HG03045 (cell line): ENCODE measurements at regions not wholly inside any gene's neighbourhood (a gene's known extent, or its start where the extent isn't known, plus 50 kb on each side); places are given as distances from the start of the nearest gene placed in this dataset.
"Not testable (repeated sequence)": the region's sequence is repeated elsewhere in the genome, so short reads cannot be mapped to it uniquely, and the experiment has no call there.

ENCODE experiments used
- ATAC-seq: cut with Tn5 transposase; IDR thresholded peaks from one replicate; pipeline ENCODE4 v1.9.1; 2021; ENCODE audit warnings: mild to moderate bottlenecking, moderate library complexity; ENCODE audit not compliant: unreplicated experiment

DNA sequence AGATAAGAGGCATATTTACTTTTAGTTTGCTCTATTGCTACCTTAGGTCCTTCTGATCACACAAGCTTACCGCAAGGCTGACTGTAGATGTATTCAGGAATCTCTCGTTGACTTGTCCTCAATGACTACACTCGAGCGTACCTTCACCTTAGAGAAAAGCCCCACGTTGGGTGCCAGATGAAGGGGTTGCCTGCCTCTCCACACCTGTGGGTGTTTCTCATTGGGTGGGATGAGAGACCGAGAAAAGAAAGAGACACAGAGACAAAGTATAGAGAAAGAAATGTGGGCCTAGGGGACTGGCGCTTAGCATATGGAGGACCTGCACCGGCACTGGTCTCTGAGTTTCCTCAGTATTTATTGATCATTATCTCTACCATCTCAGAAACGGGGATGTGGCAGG is 51.8 kb downstream of the ASCL4 start:
- ATAC-seq: no peak

GRCh38 chr12:107829271-107829670 is 54.8 kb downstream of the ASCL4 start:
- ATAC-seq: no peak

DNA sequence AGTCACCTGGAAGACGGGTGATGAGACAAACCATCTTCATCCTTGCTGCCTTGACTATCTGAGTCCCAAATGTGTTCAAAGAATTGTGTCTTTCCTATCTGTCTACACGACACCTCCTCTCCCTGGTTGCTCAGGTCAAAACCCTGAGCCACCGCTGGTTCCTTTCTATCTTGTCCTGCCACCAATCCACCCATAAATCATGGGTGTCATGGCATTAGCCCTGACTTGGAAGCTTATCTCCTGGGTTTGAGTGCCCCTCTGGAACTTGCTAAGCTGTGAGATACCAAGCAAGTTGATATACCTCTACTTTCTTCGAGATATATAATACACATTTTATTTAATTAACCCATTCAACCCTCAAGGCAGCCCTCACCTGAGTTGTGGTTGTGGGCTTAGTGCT is 57.9 kb downstream of the ASCL4 start:
- ATAC-seq: no peak

DNA sequence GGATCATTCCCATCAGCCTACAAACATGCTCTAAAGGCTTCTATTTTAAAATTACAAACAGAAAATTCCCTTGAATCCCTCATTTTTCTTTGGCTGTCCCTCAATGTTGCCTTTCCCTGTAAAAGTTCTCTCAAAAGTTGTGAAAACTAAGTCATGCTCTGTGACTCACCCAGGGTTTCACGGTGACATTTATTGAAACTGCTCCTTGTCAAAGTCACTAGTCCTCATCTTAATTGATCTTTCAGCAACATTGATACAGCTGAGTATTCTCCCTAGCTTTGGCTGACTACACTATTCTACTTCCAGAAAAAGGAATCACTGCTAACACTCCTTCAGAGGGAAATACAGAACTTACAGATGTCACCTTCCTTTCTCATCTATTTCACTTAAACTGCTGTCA is 65.7 kb downstream of the ASCL4 start:
- no peak for ATAC-seq

DNA sequence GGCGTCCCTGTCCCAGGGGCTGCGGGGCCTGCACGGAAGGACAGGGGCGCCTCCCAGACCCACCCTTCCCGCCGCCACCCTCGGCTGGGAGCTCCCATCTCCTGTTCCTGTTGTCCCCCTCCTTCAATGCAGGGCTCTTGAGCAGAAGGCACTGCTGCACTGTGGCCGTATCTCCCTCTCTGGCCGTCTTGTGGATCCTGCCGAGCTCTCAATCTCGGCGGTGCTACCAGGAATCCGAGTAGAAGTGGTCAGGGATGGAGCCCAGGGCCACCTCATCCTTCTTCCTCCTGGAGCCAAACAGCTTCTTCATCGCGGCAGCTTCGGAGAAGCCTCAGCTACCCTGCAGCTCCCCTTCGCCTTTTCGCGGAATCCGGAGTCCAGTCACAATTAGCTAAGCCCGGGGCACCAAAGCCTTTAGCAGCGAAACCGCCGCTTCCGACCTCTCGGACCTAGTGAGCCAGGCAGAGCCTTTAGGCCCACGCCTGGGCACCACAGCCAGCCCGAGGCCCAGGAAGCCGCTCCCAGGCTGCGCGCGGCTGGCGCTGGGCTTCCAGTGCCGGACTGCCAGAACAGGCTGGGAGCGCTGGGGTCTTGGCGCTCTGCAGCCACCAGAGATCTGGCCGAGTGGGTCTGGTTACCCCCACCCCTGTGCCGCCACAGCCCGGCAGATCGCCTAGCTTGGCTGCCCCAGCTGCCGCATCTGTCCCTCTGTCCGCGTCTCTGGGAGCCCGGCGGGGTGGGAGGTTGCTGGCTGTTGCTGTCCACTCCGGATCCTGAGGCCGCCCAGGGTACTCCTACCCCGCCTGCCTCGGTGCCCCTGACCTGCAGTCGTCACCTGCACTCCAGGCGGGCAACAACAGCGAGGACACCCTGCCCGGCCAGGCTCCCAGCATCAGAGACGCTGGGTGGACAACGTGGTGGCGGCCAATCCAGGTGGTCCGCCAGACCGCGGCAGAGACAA is 69.1 kb downstream of the ASCL4 start:
- no peak for ATAC-seq

DNA sequence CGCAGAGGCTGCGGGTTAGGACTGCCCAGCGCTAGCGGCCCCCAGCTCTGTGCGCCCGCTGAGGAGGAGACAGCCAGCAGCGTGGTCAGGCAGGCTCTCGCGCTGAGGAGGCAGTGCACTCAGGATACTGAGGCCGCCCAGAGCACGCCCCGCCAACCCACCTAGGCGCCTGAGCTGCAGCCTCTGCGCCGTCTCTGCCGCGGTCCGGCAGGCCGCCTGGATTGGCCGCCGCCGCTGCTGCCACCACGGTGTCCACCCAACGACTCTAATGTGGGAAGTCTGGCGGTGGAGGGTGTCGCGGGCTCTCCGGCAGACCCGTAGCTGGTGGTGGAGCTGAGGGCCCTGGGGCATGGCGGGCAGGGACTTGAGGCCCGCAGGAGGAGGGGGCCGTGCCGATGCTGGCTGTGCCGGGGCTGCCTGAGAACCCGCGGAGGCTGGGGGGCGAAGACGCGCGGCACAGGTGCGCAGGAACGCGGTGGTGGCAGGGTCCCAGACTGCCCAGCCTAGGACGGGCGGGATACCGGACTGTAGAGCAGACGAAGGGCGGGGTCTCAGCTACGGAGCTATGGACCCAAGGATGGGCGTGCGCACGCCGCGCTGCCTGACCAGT is 69.9 kb downstream of the ASCL4 start:
- no peak for ATAC-seq

DNA sequence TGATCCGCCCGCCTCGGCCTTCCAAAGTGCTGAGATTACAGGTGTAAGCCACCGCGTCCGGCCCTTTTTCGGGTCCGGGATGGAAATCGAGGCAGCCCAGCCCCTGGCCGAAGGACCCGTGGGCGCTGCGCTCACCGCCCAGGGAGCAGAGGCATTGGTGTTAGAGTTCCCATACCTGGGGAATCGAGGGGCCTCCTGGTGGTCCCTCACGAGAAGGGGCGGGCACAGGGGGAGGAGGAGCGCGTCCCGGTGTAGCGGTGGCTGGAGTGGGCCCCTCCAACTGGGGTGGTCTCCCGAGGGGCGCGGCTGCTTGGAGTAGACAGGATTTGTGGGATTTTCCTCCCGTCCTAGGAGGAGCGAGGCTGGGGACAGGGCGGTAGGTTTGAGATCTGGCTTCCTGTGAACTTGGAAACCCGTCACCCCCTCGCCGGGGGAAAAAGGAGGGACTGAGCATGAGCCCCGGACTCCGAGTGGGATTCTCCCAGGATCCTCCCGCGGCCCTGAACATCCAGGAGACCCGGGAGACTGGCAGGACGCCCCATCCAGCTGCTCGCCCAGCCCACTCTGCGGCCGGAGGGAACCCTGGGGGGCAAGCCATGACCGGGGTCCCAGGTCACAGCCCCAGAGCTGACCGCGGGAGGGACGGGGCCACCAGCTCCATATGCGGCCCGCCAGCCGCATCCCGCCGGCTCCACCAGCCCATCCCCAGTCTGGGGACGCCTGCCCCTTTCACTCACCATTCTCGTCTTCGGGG is 70.9 kb downstream of the ASCL4 start:
- ATAC-seq: no peak

DNA sequence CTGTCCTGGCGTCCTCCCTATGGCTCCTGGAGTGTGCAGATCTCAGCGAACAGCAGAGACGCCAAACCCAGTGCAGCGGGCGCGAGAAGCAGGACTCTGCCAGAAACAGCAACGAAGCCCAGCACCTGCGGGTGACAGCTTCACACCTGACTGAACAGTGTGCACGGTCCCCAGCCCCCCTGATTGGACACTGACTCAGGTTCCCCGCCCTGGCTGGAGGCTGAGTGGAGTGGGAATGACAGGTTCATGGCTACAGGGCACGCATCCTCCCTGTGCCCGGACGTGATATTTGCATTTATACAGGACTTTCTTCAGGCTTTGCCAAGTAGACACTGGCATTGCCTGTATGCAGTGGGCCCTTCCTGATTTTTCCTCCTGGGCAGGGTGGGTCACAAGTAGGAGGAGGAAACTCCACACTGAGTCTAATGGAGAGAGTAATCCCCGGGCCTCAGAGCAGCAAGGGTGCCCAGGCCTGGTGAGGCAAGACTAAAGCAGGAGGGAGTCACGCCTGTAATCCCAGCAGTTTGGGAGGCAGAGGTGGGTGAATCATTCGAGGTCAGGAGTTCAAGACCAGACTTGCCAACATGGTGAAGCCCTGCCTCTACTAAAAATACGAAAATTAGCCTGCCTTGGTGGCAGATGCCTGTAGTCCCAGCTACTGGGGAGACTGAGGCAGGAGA is 71.6 kb downstream of the ASCL4 start:
- ATAC-seq: no peak

GRCh38 chr12:107847430-107847829 is 72.9 kb downstream of the ASCL4 start:
- ATAC-seq: no peak

GRCh38 chr12:107847830-107848229 is 73.3 kb downstream of the ASCL4 start:
- no peak for ATAC-seq

GRCh38 chr12:107853479-107853878 is 79.0 kb downstream of the ASCL4 start:
- no peak for ATAC-seq

DNA sequence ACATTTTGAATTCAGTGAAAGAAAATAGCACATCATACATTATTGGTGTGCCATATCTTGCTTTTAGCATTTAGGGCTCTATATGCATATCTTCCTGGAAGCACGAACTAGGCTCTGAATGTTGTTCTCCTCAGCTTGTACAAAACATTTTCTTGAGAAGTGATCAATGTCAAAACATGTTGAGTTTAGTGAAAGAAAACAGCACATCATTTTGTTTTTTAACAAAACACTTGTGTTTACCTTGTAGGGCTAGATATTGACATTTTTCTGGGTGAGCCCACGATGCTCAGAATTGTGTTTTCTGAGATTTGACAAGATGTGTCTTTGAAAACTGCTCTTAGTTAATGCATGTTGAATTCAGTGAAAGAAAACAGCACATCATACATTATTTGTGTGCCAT is 81.0 kb downstream of the ASCL4 start:
- ATAC-seq: no peak

GRCh38 chr12:107856096-107856495 is 81.6 kb downstream of the ASCL4 start:
- no peak for ATAC-seq

- no peak for ATAC-seq
Observed at GRCh38 chr12:107857191-107857590, 82.7 kb downstream of the ASCL4 start.

DNA sequence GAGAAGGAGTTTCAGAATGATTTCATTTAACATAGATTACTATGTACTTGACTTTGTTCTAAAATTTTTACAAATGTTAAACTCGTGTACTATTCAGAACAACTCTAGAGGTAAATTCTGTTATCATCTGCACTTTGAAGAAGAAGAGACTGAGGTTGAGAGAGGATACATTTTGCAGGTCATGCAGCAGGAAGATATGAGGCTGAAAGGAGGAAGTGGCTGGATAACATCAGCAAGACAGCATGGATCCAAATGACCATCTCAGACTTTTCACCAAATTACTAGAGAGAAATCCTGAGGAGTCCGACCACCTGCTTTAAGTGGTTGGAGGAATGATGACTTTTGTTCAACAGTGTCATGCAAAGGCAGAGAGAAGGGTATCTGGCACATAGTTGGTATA is 84.9 kb downstream of the ASCL4 start:
- no peak for ATAC-seq

DNA sequence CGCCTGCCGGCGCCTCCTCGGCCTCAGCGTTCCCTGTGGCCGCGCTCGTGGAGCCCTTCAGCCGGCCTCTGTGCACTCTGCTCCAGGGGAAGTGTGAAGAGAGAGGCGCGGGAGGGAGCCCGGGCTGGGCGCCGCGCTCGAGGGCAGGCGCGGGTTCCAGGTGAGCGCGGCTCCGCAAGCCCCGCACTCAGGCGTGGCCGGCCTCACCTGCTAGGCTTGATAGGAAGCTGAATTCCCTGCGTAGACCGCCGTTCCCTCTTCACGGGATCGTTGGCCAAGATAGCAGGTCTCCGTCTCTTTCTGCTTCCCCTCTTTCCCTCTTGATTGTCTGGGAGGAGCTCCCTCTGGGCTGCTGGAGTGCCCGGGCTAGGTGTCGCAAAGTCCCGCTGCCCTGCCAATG is 89.7 kb downstream of the ASCL4 start:
- no peak for ATAC-seq

- ATAC-seq: not testable (repeated sequence)
Observed at GRCh38 chr12:107864727-107865126, 90.2 kb downstream of the ASCL4 start.

- no peak for ATAC-seq
Observed at GRCh38 chr12:107873223-107873622, 98.7 kb downstream of the ASCL4 start.

DNA sequence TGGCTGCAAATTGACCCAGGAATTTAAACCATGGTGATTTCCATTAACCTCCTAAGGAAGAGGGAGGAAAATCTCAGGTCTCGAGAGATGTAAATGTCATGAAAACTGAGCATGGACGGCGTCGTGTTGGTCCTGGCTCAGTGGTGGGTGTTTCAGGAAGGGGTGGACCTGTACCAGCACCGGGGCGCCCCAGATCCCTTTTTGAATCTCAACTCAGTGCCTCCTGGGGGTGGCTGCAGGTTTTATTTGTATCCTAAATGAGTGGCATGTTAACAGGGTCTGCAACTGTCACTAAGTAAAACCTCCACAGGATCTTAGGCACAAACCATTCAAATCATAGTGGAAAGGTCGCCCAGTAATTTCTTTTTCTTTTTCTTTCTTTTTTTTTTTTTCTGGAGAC is 101.3 kb downstream of the ASCL4 start:
- no peak for ATAC-seq

DNA sequence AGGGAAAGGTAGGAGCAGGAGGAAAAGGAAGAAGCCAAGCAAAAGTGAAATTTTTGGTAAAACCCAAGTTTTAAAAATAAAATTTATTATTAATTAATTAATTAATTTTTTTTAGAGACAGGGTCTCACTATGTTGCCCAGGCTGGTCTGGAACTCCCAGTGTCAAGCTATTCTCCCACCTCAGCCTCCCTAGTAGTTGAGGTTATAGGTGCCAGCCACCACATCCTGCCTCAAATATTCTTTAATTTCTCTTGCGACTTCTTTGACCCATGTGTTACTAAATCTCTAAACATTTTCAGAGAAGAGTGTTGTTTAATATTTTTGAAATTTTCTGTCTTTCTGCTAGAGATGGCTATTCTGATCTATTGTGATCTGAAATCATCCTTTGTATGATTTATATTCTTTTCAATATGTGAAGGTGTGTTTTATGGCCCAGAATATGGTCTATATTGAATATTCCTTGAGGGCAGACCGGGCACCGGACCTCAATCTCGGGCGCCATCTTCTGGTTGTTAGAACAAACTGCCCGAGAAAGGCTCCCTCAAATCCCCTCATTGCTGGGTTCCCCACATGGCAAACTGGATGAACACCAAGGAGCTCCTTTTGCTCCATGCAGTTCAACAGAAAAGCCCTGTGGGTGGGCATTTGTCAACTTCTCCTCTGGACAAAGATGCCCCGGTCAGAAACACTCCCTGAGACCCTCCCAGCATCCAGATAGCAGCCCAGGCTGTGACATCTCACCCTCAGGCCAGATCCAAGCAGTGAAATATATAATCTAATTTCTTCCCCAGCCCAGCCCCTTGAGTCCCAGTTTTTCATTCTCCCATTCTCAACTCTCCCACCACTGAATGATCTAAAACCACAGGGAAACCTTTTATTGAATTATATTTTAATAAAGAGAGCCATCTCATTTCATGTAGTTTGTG is 110.5 kb downstream of the ASCL4 start:
- ATAC-seq: peak; percentile 60
